ENCODE measurements at regions not wholly inside any gene's neighbourhood (a gene's known extent, or its start where the extent isn't known, plus 50 kb on each side); places are given as distances from the start of the nearest gene placed in this dataset.
"Not testable (repeated sequence)": the region's sequence is repeated elsewhere in the genome, so short reads cannot be mapped to it uniquely, and the experiment has no call there.

DNA sequence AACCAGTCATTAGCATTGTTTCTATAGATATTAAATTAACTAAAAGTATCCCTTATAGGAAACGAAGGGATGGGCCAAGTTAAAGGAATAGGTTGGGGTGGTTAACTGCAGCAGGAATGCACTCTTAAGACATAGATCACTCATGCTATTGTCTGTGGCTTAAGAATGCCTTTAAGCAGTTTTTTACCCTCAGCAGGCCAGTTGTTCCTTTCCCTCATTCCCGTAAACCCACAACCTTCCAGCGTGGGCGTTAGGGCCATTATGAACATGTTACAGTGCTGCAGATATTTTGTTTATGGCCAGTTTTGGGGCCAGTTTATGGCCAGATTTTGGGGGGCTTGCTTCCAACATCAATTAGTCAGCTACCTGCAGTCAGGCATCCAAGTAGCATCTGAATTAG lies 767.0 kb downstream of the LUZP2 start:
- TF ChIP-seq, protein P1, sequence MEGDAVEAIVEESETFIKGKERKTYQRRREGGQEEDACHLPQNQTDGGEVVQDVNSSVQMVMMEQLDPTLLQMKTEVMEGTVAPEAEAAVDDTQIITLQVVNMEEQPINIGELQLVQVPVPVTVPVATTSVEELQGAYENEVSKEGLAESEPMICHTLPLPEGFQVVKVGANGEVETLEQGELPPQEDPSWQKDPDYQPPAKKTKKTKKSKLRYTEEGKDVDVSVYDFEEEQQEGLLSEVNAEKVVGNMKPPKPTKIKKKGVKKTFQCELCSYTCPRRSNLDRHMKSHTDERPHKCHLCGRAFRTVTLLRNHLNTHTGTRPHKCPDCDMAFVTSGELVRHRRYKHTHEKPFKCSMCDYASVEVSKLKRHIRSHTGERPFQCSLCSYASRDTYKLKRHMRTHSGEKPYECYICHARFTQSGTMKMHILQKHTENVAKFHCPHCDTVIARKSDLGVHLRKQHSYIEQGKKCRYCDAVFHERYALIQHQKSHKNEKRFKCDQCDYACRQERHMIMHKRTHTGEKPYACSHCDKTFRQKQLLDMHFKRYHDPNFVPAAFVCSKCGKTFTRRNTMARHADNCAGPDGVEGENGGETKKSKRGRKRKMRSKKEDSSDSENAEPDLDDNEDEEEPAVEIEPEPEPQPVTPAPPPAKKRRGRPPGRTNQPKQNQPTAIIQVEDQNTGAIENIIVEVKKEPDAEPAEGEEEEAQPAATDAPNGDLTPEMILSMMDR (IDR thresholded peaks at IDR 0.05 in 2 of 3, conservative IDR thresholded peaks at IDR 0.05 in 1 of 3; ENCODE audit: borderline replicate concordance in 1 of 3, insufficient read depth in 1 of 3, low read depth in 2 of 3, low read length in 2 of 3) = not testable (repeated sequence)
- TF ChIP-seq YY1 (IDR thresholded peaks at IDR 0.05; ENCODE audit: extremely low read depth, insufficient replicate concordance, low read depth, low read length); JUND (IDR thresholded peaks at IDR 0.05); EZH2phosphoT487 (IDR thresholded peaks at IDR 0.05; ENCODE audit: borderline replicate concordance); EZH2 (IDR thresholded peaks at IDR 0.05): not testable (repeated sequence)

Measured in HCT116 (cell line).